ENCODE measurements at regions not wholly inside any gene's neighbourhood (a gene's known extent, or its start where the extent isn't known, plus 50 kb on each side); places are given as distances from the start of the nearest gene placed in this dataset.
A peak's percentile ranks its signal among the peaks of the same experiment; 100 is the strongest.

GRCh38 chr7:130896898-130897514 lies 163.0 kb upstream of the KLF14 start:
- no peaks in the 10 kb centered on the region for H3K9me3 ChIP-seq (ENCODE audit: control insufficient read depth in 1 of 2, insufficient read depth in 1 of 2, low read length in 2 of 2)
- H3K9me3 Mint-ChIP-seq: no peaks in the 10 kb centered on the region
- POLR2A ChIA-PET: interaction anchor here (0.7 to 2.0 kb wide), 12 partner anchors 13 to 143 kb away, joined by 3 to 13 read pairs (median 3); no protein-coding TSS in a partner anchor
- no peak overlapping the region for H3K4me3 ChIP-seq (ENCODE audit: low read length)
- H3K36me3 ChIP-seq (ENCODE audit: insufficient read depth, low read length): peaks cover 77% of the 10 kb centered on the region
- H3K4me1 ChIP-seq (ENCODE audit: insufficient read depth, low read length): peaks cover 76% of the 10 kb centered on the region
- H3K36me3 Mint-ChIP-seq (ENCODE audit: low read depth): peaks cover 94% of the 10 kb centered on the region
- peak overlapping the region; percentile 74 for H3K27ac Mint-ChIP-seq
- DNase-seq (peak; percentile 51 to 91 (median 68)), ATAC-seq (ENCODE audit: poor library complexity) (peak; percentile 81)
- intact Hi-C loops (cut with DNase I, micrococcal nuclease): loop anchor here (1.0 to 10.0 kb wide), 8 partner anchors 58 to 758 kb away; no protein-coding TSS in a partner anchor
- H3K4me1 Mint-ChIP-seq (ENCODE audit: low read depth): peaks cover 81% of the 10 kb centered on the region
- H3K27me3 Mint-ChIP-seq: no peaks in the 10 kb centered on the region
- no peak overlapping the region for H3K27ac ChIP-seq (ENCODE audit: low read depth in 1 of 2, low read length in 2 of 2)
- no peaks in the 10 kb centered on the region for H3K27me3 ChIP-seq (ENCODE audit: control insufficient read depth in 1 of 2, insufficient read depth in 2 of 2, low read length in 2 of 2)
- H3K4me3 Mint-ChIP-seq: peak overlapping the region; percentile 79
- CTCF ChIA-PET: interaction anchor here (0.6 to 3.6 kb wide), 41 partner anchors 8 to 525 kb away, joined by 3 to 50 read pairs (median 5); no protein-coding TSS in a partner anchor
- TF ChIP-seq, protein P1, sequence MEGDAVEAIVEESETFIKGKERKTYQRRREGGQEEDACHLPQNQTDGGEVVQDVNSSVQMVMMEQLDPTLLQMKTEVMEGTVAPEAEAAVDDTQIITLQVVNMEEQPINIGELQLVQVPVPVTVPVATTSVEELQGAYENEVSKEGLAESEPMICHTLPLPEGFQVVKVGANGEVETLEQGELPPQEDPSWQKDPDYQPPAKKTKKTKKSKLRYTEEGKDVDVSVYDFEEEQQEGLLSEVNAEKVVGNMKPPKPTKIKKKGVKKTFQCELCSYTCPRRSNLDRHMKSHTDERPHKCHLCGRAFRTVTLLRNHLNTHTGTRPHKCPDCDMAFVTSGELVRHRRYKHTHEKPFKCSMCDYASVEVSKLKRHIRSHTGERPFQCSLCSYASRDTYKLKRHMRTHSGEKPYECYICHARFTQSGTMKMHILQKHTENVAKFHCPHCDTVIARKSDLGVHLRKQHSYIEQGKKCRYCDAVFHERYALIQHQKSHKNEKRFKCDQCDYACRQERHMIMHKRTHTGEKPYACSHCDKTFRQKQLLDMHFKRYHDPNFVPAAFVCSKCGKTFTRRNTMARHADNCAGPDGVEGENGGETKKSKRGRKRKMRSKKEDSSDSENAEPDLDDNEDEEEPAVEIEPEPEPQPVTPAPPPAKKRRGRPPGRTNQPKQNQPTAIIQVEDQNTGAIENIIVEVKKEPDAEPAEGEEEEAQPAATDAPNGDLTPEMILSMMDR (IDR thresholded peaks at IDR 0.05): peak; percentile 77

- DNase-seq: no peak
- H3K36me3 ChIP-seq (ENCODE audit: insufficient read depth, low read length): peaks cover 84% of the 10 kb centered on the region
- TF ChIP-seq, protein P1 (IDR thresholded peaks at IDR 0.05): no peak
- peaks cover 95% of the 10 kb centered on the region for H3K36me3 Mint-ChIP-seq (ENCODE audit: low read depth)
- H3K4me3 Mint-ChIP-seq: no peak overlapping the region
- H3K4me1 ChIP-seq (ENCODE audit: insufficient read depth, low read length): peaks cover 84% of the 10 kb centered on the region
- H3K27me3 Mint-ChIP-seq: no peaks in the 10 kb centered on the region
- ChIA-PET POLR2A (interaction anchor here (0.7 to 2.0 kb wide), 12 partner anchors 12 to 142 kb away, joined by 3 to 13 read pairs (median 3); no protein-coding TSS in a partner anchor), CTCF (interaction anchor here (0.6 to 3.6 kb wide), 37 partner anchors 7 to 499 kb away, joined by 3 to 50 read pairs (median 5); no protein-coding TSS in a partner anchor)
- H3K9me3 Mint-ChIP-seq: no peaks in the 10 kb centered on the region
- peaks cover 86% of the 10 kb centered on the region for H3K4me1 Mint-ChIP-seq (ENCODE audit: low read depth)
- no peaks in the 10 kb centered on the region for H3K9me3 ChIP-seq (ENCODE audit: control insufficient read depth in 1 of 2, insufficient read depth in 1 of 2, low read length in 2 of 2)
- intact Hi-C loops (cut with DNase I, micrococcal nuclease): loop anchor here (1.0 to 10.0 kb wide), 8 partner anchors 57 to 757 kb away; no protein-coding TSS in a partner anchor
- no peak overlapping the region for H3K4me3 ChIP-seq (ENCODE audit: low read length)
- H3K27ac Mint-ChIP-seq: peak overlapping the region; percentile 74
- H3K27me3 ChIP-seq (ENCODE audit: control insufficient read depth in 1 of 2, insufficient read depth in 2 of 2, low read length in 2 of 2): no peaks in the 10 kb centered on the region
- ATAC-seq (ENCODE audit: poor library complexity): peak; percentile 10
- peak overlapping the region in 1 of 2 donors; percentile 26 for H3K27ac ChIP-seq (ENCODE audit: low read depth in 1 of 2, low read length in 2 of 2)
These were observed 163.8 kb upstream of the KLF14 start for GRCh38 chr7:130897515-130898419.

- H3K9me3 ChIP-seq (ENCODE audit: control insufficient read depth in 1 of 2, insufficient read depth in 1 of 2, low read length in 2 of 2): no peaks in the 10 kb centered on the region
- H3K27ac Mint-ChIP-seq: peak overlapping the region; percentile 67
- H3K36me3 ChIP-seq (ENCODE audit: insufficient read depth, low read length): peaks cover 86% of the 10 kb centered on the region
- H3K4me3 Mint-ChIP-seq: no peak overlapping the region
- ATAC-seq (ENCODE audit: poor library complexity) (no peak), DNase-seq (no peak)
- ChIA-PET POLR2A (interaction anchor here (0.7 to 1.6 kb wide), 5 partner anchors 14 to 865 kb away, joined by 3 to 8 read pairs (median 5); no protein-coding TSS in a partner anchor), CTCF (no interaction called here)
- H3K27me3 Mint-ChIP-seq: no peaks in the 10 kb centered on the region
- H3K27ac ChIP-seq (ENCODE audit: low read depth in 1 of 2, low read length in 2 of 2): no peak overlapping the region
- H3K4me3 ChIP-seq (ENCODE audit: low read length): no peak overlapping the region
- TF ChIP-seq, protein P1 (IDR thresholded peaks at IDR 0.05): no peak
- H3K4me1 ChIP-seq (ENCODE audit: insufficient read depth, low read length): peaks cover 88% of the 10 kb centered on the region
- no peaks in the 10 kb centered on the region for H3K27me3 ChIP-seq (ENCODE audit: control insufficient read depth in 1 of 2, insufficient read depth in 2 of 2, low read length in 2 of 2)
- no peaks in the 10 kb centered on the region for H3K9me3 Mint-ChIP-seq
- peaks cover 90% of the 10 kb centered on the region for H3K4me1 Mint-ChIP-seq (ENCODE audit: low read depth)
- peaks cover 98% of the 10 kb centered on the region for H3K36me3 Mint-ChIP-seq (ENCODE audit: low read depth)
- intact Hi-C loops (cut with DNase I, micrococcal nuclease): loop anchor here (5.0 to 10.0 kb wide), 4 partner anchors 56 to 756 kb away; no protein-coding TSS in a partner anchor
These were observed 165.1 kb upstream of the KLF14 start for GRCh38 chr7:130899071-130899560.
